Type B pancreatic cell (in vitro differentiated cells): ENCODE measurements at regions not wholly inside any gene's neighbourhood (a gene's known extent, or its start where the extent isn't known, plus 50 kb on each side); places are given as distances from the start of the nearest gene placed in this dataset.
"Not testable (repeated sequence)": the region's sequence is repeated elsewhere in the genome, so short reads cannot be mapped to it uniquely, and the experiment has no call there.

ENCODE experiments used
- DNase-seq: peaks from one replicate; pipeline ENCODE4 v3.0.0; 2021; ENCODE audit warnings: mixed read lengths; ENCODE audit not compliant: unreplicated experiment; ENCODE audit errors: extremely low spot score
- H3K27ac Mint-ChIP-seq: 2 replicates; pipeline ENCODE4 v1.8.0; 2021; ENCODE audit warnings: mild to moderate bottlenecking, mixed read lengths
- H3K27me3 Mint-ChIP-seq: 2 replicates; pipeline ENCODE4 v1.8.0; 2021; ENCODE audit warnings: mixed read lengths
- H3K36me3 Mint-ChIP-seq: 2 replicates; pipeline ENCODE4 v1.8.0; 2021; ENCODE audit warnings: mixed read lengths
- H3K4me1 Mint-ChIP-seq: one replicate; pipeline ENCODE4 v1.8.0; 2021; ENCODE audit warnings: mixed read lengths; ENCODE audit not compliant: unreplicated experiment
- H3K4me3 Mint-ChIP-seq: 2 replicates; pipeline ENCODE4 v1.8.0; 2021; ENCODE audit warnings: mild to moderate bottlenecking, mixed read lengths
- H3K9me3 Mint-ChIP-seq: 2 replicates; pipeline ENCODE4 v1.8.0; 2021; ENCODE audit warnings: mixed read lengths
- TF ChIP-seq, protein P1 (sequence below): fragments of 200-600 bp; sonication (generic); conservative IDR thresholded peaks from 2 replicates; pipeline ENCODE4 v1.5.0; 2021; ENCODE audit warnings: antibody characterized with exemption, mild to moderate bottlenecking

DNA sequence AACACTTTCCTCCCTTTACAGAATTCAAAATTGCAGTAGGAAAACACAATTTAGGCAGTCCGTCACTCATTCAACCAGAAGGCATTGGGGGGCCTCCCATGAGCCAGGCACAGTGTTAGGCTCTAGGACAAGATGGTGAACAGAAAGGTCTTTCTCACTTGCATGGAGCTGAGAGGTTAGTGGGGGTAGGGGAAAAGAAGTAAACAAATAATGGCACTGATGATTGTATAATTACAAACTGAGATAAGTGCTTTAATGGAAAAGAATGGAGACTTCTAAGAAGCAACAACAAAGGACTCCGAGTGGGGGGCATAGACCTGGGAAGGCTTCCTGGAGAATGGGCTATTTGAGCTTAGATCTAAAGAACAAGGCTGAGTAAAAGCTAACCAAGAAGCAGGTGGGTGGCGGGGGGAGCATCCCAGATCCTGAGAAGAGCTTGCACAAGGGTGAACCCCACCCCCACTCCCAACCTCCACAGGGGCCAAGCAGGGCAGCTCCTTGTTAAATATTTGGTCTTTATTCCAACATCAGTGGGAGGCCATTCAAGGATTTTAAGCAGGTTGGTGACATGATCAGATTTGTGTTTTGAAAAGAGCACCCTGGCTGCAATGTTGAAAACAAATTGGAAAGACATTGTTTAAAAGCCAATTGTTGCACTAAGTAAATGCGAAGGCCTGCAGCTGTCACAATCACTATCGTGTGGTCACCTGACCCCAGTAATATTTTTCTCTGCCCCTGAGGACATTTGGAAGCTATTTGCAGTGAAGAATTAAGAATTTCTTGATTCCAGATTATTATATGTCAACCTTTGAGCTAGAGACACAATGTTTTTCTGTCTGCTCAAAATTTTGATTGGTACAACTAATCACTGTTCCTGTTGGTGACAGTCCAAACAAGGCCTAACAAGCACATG lies 73.9 kb upstream of the EFNA5 start:
- Mint-ChIP-seq H3K27me3 (peaks cover 4% of the 10 kb centered on the region), H3K36me3 (no peaks in the 10 kb centered on the region), H3K27ac (no peak overlapping the region), H3K9me3 (peaks cover 6% of the 10 kb centered on the region), H3K4me3 (no peak overlapping the region), H3K4me1 (peaks cover 4% of the 10 kb centered on the region)
- TF ChIP-seq, protein P1, sequence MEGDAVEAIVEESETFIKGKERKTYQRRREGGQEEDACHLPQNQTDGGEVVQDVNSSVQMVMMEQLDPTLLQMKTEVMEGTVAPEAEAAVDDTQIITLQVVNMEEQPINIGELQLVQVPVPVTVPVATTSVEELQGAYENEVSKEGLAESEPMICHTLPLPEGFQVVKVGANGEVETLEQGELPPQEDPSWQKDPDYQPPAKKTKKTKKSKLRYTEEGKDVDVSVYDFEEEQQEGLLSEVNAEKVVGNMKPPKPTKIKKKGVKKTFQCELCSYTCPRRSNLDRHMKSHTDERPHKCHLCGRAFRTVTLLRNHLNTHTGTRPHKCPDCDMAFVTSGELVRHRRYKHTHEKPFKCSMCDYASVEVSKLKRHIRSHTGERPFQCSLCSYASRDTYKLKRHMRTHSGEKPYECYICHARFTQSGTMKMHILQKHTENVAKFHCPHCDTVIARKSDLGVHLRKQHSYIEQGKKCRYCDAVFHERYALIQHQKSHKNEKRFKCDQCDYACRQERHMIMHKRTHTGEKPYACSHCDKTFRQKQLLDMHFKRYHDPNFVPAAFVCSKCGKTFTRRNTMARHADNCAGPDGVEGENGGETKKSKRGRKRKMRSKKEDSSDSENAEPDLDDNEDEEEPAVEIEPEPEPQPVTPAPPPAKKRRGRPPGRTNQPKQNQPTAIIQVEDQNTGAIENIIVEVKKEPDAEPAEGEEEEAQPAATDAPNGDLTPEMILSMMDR = no peak
- no peak for DNase-seq

DNA sequence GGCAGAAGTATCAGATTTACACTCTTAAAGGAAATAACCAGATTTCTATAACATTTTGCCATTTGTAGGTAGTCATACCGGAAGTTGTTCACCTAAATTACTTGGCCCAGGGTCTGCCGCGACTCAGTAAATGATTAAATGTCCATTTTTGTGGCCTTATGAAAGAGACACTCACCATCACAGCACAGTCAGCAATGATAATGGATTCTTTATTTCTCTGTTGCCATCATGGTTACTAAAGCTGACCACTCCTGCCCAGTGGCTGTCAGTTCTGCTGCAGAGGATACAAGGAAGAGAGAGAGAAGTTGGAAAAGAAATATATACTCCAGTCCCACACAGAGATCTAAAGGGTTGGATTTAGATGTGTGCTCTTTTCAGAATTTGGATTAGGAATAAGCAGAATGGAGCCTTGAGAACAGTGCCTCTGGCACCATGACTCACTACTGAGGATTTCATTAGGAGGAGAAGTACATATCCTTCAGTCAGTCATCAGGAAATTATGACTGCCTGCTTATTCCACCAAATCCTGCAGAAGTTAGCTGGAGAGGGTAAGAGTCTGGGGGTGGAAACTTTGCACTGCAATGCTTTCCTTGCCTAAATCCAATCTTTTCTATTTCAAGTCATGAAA lies 72.8 kb upstream of the EFNA5 start:
- Mint-ChIP-seq H3K9me3 (peaks cover 6% of the 10 kb centered on the region), H3K36me3 (no peaks in the 10 kb centered on the region), H3K27ac (no peak overlapping the region), H3K4me1 (peaks cover 4% of the 10 kb centered on the region), H3K27me3 (peaks cover 4% of the 10 kb centered on the region), H3K4me3 (no peak overlapping the region)
- TF ChIP-seq, protein P1 = no peak
- no peak for DNase-seq

DNA sequence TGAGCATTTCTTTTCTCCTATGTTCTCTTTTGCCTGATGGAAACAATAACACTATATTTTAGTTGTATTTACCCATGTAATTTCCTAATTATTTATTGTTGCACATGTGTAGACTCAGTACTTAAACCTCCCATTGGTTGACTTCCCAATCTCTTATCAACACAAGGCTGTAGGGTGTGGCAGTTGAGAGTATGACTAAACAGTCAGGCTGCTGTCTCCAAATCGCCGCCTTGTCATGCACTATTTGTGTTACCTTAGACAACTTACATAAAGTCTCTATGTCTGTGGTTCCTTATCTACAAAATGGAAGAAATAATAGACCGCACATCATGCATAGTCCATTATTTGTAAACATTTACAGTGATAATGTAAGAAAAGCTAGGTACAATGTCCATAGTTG lies 68.9 kb upstream of the EFNA5 start:
- H3K4me3 Mint-ChIP-seq = no peak overlapping the region
- H3K4me1 Mint-ChIP-seq = no peaks in the 10 kb centered on the region
- TF ChIP-seq, protein P1 = no peak
- no peaks in the 10 kb centered on the region for H3K27me3 Mint-ChIP-seq
- H3K27ac Mint-ChIP-seq = no peak overlapping the region
- DNase-seq = no peak
- H3K36me3 Mint-ChIP-seq = no peaks in the 10 kb centered on the region
- peaks cover 6% of the 10 kb centered on the region for H3K9me3 Mint-ChIP-seq

DNA sequence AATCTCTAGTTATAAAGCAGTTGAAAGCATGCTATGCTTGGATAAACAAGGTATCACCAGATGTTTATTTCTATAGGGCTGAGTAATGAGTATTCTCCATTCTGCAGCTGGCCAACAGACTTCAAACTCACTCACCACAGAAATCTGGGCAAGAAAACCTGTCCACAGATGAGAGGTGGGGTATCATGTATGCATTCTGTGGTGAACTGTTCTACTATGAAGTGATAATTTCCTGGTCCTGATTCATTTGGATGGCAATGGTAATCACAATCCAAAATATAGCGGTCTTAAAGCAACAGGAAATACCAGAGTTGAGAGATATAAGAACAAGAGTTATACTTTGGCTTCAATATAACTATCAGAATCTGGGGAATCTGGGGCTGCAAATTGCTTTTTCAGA lies 65.9 kb upstream of the EFNA5 start:
- TF ChIP-seq, protein P1 = no peak
- no peaks in the 10 kb centered on the region for H3K27me3 Mint-ChIP-seq
- DNase-seq = no peak

DNA sequence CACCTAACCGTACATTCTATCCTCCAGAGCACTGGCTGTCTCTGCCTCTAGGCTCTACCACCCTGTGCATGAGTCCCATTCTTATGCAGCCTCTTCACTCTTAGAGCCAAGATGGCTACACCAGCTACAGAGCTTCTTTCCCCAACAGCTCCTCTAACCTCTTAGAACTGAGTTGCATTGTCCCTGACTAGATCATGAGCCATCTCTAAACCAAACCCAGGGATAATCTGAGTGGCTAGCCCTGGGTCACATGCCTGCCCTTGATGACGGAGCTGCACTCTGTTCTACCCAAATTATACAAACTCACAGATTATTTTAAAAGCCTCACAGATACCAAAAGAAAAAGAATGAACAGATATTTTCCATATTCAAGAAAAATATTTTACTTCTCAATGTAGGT lies 65.4 kb upstream of the EFNA5 start:
- not testable (repeated sequence) for H3K27ac Mint-ChIP-seq, H3K4me3 Mint-ChIP-seq, DNase-seq, H3K4me1 Mint-ChIP-seq, H3K9me3 Mint-ChIP-seq, H3K36me3 Mint-ChIP-seq, H3K27me3 Mint-ChIP-seq

More for the DNA sequence above, 65.9 kb upstream of the EFNA5 start:
- Mint-ChIP-seq H3K4me3 (no peak overlapping the region), H3K4me1 (no peaks in the 10 kb centered on the region), H3K27ac (no peak overlapping the region), H3K36me3 (no peaks in the 10 kb centered on the region), H3K9me3 (peaks cover 5% of the 10 kb centered on the region)

DNA sequence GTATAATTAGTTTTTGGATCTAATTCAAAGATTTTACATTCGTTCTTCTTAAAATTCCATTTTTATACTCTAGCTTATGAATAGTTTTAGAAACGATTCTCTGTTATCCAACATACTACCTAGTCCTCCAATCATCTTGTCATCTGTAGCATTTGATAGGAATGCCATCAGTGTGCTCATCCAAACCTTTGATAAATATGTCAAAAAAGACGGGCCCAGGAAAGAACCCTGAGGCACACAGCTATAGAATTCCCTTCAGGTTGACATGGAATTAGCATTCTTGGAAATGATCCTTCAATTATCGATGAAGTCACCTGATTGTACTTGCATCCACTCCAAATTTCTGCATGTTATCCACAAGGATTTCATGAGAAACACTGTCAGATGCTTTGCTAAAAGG lies 64.8 kb upstream of the EFNA5 start:
- H3K36me3 Mint-ChIP-seq = no peaks in the 10 kb centered on the region
- H3K27me3 Mint-ChIP-seq = no peaks in the 10 kb centered on the region
- H3K4me1 Mint-ChIP-seq = no peaks in the 10 kb centered on the region
- TF ChIP-seq, protein P1 = no peak
- no peak for DNase-seq
- H3K27ac Mint-ChIP-seq = no peak overlapping the region
- peaks cover 5% of the 10 kb centered on the region for H3K9me3 Mint-ChIP-seq
- H3K4me3 Mint-ChIP-seq = no peak overlapping the region
